ENCODE measurements at regions not wholly inside any gene's neighbourhood (a gene's known extent, or its start where the extent isn't known, plus 50 kb on each side); places are given as distances from the start of the nearest gene placed in this dataset.

DNA sequence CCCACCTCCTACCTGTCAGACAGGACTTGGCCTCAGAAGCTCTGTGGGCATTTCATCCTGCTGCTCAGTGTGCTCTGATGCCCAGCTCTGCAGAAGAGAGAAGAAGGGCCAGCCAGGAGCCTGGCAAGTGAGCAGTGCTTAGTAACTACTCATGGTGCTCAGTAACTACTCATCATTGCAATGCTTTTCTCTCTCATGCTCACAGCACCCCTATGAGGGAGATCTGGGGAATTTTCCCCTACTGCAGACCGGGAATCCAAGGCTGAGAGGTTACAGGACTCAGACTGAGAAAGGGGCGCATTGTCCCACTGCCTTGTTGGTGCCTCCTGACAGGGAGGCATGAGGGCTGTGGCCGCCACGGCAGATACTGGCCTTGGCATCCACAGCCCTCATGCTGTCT lies 261.1 kb downstream of the C16orf95 start (continued):
- no peak for TF ChIP-seq CTCF (IDR thresholded peaks at IDR 0.05; ENCODE audit: low read depth, low read length, missing input control)
- TF ChIP-seq JUND (IDR thresholded peaks at IDR 0.05) = no peak
- TF ChIP-seq RAD21 (IDR thresholded peaks at IDR 0.05) = no peak
- no peak for TF ChIP-seq HNF4A (conservative IDR thresholded peaks at IDR 0.05)
- TF ChIP-seq RXRA (IDR thresholded peaks at IDR 0.05) = no peak
- TF ChIP-seq EGR1 (IDR thresholded peaks at IDR 0.05; ENCODE audit: low read depth in 2 of 2) = no peak

DNA sequence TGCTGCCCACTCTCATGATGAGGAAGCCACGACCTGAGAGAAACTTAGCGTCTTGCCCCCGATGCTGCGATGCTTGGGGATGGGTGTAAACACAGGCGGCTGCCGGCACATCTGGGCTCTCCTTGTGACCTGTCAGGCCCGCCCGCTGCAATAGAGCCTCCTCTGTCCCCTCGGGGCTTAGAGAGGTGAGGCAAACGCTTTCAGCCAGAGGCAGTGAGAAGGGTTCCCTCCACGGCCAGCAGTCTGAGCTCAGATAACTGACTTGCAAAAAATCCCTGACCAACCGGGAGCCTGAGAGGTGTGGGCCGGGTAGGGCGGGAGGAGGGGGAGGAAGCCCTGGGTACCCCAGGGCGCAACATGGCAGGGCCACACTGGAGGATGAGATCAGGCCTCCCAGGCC lies 260.6 kb downstream of the C16orf95 start:
- Histone ChIP-seq H3K36me3 (ENCODE audit: control insufficient read depth in 4 of 4, insufficient read depth in 3 of 4, low read depth in 1 of 4, low read length in 3 of 4) (no peaks in the 10 kb centered on the region), H3K9ac (ENCODE audit: low read depth in 1 of 2, low read length in 2 of 2) (no peak overlapping the region), H3K4me3 (ENCODE audit: low read depth in 1 of 3, low read length in 3 of 3) (no peak overlapping the region), H3K27me3 (ENCODE audit: control insufficient read depth in 4 of 4, insufficient read depth in 4 of 4, low read length in 3 of 4) (peaks cover 0 to 8% (median 0%) of the 10 kb centered on the region in 4 donors), H3K27ac (ENCODE audit: low read depth in 1 of 2, low read length in 2 of 2) (no peak overlapping the region), H3K4me1 (ENCODE audit: control insufficient read depth in 4 of 4, insufficient read depth in 4 of 4, low read length in 3 of 4) (no peaks in the 10 kb centered on the region), H3K9me3 (ENCODE audit: control insufficient read depth in 4 of 4, low read length in 3 of 4) (peaks cover 0 to 12% (median 4%) of the 10 kb centered on the region in 4 donors)
- 63% methylated on average over 15 of the region's 15 CpGs for WGBS
- DNase-seq (ENCODE audit: low spot score) = no peak
- TF ChIP-seq HNF4A (conservative IDR thresholded peaks at IDR 0.05) = no peak
- TF ChIP-seq, protein P1, sequence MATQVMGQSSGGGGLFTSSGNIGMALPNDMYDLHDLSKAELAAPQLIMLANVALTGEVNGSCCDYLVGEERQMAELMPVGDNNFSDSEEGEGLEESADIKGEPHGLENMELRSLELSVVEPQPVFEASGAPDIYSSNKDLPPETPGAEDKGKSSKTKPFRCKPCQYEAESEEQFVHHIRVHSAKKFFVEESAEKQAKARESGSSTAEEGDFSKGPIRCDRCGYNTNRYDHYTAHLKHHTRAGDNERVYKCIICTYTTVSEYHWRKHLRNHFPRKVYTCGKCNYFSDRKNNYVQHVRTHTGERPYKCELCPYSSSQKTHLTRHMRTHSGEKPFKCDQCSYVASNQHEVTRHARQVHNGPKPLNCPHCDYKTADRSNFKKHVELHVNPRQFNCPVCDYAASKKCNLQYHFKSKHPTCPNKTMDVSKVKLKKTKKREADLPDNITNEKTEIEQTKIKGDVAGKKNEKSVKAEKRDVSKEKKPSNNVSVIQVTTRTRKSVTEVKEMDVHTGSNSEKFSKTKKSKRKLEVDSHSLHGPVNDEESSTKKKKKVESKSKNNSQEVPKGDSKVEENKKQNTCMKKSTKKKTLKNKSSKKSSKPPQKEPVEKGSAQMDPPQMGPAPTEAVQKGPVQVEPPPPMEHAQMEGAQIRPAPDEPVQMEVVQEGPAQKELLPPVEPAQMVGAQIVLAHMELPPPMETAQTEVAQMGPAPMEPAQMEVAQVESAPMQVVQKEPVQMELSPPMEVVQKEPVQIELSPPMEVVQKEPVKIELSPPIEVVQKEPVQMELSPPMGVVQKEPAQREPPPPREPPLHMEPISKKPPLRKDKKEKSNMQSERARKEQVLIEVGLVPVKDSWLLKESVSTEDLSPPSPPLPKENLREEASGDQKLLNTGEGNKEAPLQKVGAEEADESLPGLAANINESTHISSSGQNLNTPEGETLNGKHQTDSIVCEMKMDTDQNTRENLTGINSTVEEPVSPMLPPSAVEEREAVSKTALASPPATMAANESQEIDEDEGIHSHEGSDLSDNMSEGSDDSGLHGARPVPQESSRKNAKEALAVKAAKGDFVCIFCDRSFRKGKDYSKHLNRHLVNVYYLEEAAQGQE (IDR thresholded peaks at IDR 0.05) = no peak
- TF ChIP-seq FOXA2 (IDR thresholded peaks at IDR 0.05) = no peak
- no peak for TF ChIP-seq TAF1 (conservative IDR thresholded peaks at IDR 0.05)
- no peak for TF ChIP-seq ZBTB33 (IDR thresholded peaks at IDR 0.05)
- TF ChIP-seq RAD21 (IDR thresholded peaks at IDR 0.05) = no peak
- TF ChIP-seq NR2F2 (IDR thresholded peaks at IDR 0.05) = no peak

DNA sequence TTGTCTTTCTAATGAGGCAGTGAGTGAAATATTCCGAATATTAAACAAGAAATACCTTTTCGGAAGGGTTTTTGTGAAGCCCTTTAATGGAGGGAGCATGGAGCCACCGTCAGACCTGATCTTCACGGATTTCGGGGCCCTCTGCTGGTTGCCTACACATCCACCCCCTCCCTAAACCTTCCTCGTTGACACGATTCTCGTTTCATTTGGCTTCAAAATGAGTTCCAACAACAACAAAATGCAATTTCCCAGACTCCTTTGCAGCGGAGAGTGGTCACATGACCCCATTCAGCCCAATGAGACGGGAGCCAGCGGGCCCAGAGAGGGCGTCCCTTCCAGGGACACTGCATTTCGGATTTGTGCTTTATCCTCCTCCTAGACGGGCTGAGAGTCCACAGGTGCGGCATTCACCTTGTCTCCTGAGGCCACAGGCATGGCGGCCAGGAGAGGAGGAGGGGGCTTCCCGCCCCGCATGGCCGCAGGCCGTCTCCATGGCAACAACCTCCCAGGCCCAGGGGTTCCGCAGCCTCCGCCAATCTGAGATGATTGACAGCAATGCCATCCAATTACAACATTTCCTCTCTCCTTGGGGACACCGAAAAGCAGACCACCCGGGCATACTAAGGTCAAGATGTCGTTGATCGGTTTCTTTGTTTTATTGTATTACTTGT lies 259.8 kb downstream of the C16orf95 start:
- DNase-seq (ENCODE audit: low spot score) = no peak
- TF ChIP-seq RXRA (IDR thresholded peaks at IDR 0.05) (no peak), GABPA (IDR thresholded peaks at IDR 0.05 in 1 of 2, conservative IDR thresholded peaks at IDR 0.05 in 1 of 2) (no peak), YY1 (IDR thresholded peaks at IDR 0.05) (no peak), EGR1 (IDR thresholded peaks at IDR 0.05; ENCODE audit: low read depth in 2 of 2) (no peak), CTCF (IDR thresholded peaks at IDR 0.05; ENCODE audit: low read depth, low read length, missing input control) (no peak), FOXA2 (IDR thresholded peaks at IDR 0.05) (no peak), NR2F2 (IDR thresholded peaks at IDR 0.05) (no peak), SP1 (IDR thresholded peaks at IDR 0.05) (no peak), RAD21 (IDR thresholded peaks at IDR 0.05) (no peak)
- no peaks in the 10 kb centered on the region for H3K36me3 ChIP-seq (ENCODE audit: control insufficient read depth in 4 of 4, insufficient read depth in 3 of 4, low read depth in 1 of 4, low read length in 3 of 4)
- H3K4me1 ChIP-seq (ENCODE audit: control insufficient read depth in 4 of 4, insufficient read depth in 4 of 4, low read length in 3 of 4) = no peaks in the 10 kb centered on the region
- WGBS = 85% methylated on average over 26 of the region's 26 CpGs
- no peak overlapping the region for H3K27ac ChIP-seq (ENCODE audit: low read depth in 1 of 2, low read length in 2 of 2)
- H3K27me3 ChIP-seq (ENCODE audit: control insufficient read depth in 4 of 4, insufficient read depth in 4 of 4, low read length in 3 of 4) = peaks cover 0 to 8% (median 0%) of the 10 kb centered on the region in 4 donors
- peaks cover 0 to 12% (median 4%) of the 10 kb centered on the region in 4 donors for H3K9me3 ChIP-seq (ENCODE audit: control insufficient read depth in 4 of 4, low read length in 3 of 4)
- H3K4me3 ChIP-seq (ENCODE audit: low read depth in 1 of 3, low read length in 3 of 3) = no peak overlapping the region
- no peak overlapping the region for H3K9ac ChIP-seq (ENCODE audit: low read depth in 1 of 2, low read length in 2 of 2)

Measured in liver (tissue), 8 donors.